ENCODE measurements at regions not wholly inside any gene's neighbourhood (a gene's known extent, or its start where the extent isn't known, plus 50 kb on each side); places are given as distances from the start of the nearest gene placed in this dataset.

DNA sequence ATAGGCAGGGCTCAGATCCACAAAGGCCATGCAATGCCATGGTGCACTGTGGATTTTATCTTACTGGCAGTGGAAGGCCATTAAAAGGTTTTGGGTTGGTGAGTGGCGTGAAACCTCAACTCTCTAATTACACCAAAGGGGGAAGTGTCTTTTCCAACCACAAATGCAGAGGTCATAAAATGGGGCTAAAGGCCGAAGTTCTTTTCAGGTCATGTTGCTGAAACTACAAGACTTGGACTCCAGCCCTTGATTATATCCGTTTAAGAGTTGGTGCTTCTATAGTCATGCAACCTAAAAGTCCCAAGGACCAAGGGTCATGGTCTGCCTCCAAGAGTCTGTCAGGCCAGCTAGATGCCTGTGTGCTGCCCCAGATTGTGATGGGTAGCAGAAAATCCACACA, 434.3 kb downstream of the RAB38 start:
- TF ChIP-seq, protein P1, sequence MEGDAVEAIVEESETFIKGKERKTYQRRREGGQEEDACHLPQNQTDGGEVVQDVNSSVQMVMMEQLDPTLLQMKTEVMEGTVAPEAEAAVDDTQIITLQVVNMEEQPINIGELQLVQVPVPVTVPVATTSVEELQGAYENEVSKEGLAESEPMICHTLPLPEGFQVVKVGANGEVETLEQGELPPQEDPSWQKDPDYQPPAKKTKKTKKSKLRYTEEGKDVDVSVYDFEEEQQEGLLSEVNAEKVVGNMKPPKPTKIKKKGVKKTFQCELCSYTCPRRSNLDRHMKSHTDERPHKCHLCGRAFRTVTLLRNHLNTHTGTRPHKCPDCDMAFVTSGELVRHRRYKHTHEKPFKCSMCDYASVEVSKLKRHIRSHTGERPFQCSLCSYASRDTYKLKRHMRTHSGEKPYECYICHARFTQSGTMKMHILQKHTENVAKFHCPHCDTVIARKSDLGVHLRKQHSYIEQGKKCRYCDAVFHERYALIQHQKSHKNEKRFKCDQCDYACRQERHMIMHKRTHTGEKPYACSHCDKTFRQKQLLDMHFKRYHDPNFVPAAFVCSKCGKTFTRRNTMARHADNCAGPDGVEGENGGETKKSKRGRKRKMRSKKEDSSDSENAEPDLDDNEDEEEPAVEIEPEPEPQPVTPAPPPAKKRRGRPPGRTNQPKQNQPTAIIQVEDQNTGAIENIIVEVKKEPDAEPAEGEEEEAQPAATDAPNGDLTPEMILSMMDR (IDR thresholded peaks at IDR 0.05), result no peak
- TF ChIP-seq POLR2A (IDR thresholded peaks at IDR 0.05), result no peak
